ENCODE measurements at regions not wholly inside any gene's neighbourhood (a gene's known extent, or its start where the extent isn't known, plus 50 kb on each side); places are given as distances from the start of the nearest gene placed in this dataset.
"Not testable (repeated sequence)": the region's sequence is repeated elsewhere in the genome, so short reads cannot be mapped to it uniquely, and the experiment has no call there.

DNA sequence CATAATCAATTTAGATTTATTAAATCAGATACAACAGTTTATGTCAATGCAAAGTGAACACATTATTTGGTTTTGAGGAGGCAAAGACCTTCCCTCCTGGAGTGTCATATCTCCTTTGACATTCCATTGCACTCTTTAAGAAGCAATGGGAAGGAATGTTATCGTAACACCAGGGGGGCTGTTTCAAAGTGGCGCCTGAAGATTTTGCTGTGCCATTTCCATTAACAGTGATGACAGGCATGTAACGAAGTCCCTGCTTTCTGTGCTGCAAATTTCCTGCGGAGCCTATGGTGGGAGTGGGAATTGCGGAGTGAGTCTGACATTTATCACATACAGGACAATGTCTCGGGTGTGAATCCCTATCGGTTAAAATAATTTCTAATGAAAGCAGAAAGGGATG is 499.6 kb upstream of the RAB6C start:
- H3K27me3 Mint-ChIP-seq, result no peaks in the 10 kb centered on the region
- no peaks in the 10 kb centered on the region for H3K36me3 Mint-ChIP-seq
- H3K4me3 Mint-ChIP-seq, result no peak overlapping the region
- H3K9me3 Mint-ChIP-seq, result no peaks in the 10 kb centered on the region
- H3K27ac Mint-ChIP-seq, result no peak overlapping the region
- no peaks in the 10 kb centered on the region for H3K4me1 Mint-ChIP-seq

DNA sequence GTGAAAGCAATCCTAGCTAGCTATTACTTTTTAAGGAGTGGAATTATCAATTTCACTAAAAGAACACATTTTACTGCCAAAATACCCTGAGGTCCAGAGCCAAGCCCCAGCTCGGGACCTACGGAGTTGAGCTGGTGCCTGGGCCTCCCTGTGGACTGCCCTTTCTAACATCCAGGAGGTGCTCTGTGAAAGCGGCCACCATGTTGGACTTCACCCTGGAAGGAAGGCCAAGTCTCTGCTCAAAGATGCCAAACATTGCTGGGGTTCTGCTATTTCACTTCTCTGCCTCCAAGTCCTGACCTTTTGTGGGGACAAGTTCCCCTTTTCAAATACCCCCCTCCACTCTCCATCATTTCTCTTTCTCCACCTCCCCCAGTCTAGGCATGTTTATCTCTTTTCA is 498.7 kb upstream of the RAB6C start:
- Mint-ChIP-seq H3K4me3 (no peak overlapping the region), H3K9me3 (no peaks in the 10 kb centered on the region), H3K36me3 (no peaks in the 10 kb centered on the region), H3K4me1 (no peaks in the 10 kb centered on the region), H3K27me3 (no peaks in the 10 kb centered on the region), H3K27ac (no peak overlapping the region)

DNA sequence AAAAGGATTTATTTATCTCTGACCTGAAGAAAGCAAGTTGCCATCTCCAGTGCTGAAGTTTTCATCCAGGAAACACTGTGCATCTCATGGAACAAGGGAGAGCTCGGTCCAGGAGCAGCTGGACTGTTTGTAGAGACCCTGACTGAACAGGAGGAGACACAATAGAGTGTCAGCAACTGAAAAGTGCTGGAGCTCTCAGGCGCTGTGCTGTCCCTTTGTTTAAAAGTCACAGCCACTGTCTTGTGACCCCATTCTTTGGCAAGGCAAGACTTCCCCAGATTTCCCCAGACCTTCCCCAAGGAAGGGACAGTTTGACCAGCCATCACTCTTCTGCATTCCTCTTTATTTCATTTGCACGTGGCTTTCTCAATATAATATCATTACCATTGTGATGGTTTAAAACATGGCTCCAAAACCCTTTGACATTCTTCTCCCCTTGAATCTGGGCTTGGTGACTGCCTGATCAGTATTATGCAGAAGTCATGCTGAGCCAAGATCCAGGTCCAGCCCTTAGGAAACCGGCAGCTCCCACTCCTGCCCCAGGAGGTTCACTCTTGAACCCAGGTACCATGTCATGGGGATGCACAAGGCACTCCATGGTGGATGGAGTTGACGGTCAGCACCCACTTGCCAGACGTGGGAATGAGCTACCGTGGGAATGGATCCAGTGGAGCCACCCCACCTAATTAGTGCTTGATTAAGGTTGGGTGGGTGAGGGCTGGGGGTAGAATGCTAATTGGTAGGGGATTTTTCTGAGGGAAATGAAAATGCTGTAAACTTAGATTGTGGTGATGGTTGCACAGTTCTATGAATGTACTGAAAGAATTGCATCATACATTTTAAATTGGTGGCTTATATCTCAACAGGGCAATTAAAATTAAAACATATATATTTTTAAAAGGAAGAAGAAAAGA is 497.9 kb upstream of the RAB6C start:
- Mint-ChIP-seq H3K27me3 (no peaks in the 10 kb centered on the region), H3K9me3 (no peaks in the 10 kb centered on the region), H3K27ac (no peak overlapping the region), H3K4me1 (no peaks in the 10 kb centered on the region), H3K36me3 (no peaks in the 10 kb centered on the region), H3K4me3 (no peak overlapping the region)

DNA sequence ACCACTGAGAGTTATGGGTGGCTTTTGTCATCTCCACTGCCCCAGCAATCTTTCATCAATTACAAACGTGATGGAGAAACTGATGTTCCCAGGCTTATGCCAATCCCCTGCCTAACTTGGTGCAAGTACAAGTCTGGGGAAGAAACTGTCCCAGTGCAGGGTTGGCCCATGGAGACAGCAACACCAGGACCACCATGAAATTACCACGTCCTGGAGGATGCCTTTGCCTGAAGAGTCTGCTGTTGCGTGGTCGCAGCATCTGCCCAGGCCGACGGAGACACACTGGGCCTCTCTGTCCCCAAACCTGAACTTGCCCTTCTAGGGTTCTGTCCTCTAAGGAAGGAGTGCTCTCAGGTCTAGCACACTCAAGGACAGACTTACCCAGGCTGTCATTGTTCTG is 496.8 kb upstream of the RAB6C start:
- Mint-ChIP-seq H3K9me3 (no peaks in the 10 kb centered on the region), H3K27me3 (no peaks in the 10 kb centered on the region), H3K4me1 (no peaks in the 10 kb centered on the region), H3K27ac (no peak overlapping the region), H3K4me3 (no peak overlapping the region), H3K36me3 (no peaks in the 10 kb centered on the region)

DNA sequence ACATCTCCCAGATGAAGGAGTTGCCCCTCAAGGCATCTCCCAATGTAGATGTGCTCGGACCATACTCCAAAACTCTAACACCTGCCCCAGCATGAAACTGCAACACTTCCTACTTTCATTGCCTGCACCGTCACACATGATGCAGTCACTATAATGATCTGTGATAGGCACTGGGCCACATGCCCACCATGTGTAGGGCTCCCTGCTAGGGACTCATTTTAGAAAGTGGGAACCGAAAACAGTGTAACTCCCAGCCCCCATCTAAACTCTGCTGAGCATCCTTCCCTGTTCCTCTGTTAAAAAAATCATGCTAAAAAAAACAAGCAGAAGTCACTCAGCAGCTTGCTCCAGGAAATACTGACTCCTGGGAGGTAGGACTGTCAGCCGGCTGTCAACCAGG is 496.1 kb upstream of the RAB6C start:
- H3K27ac Mint-ChIP-seq, result no peak overlapping the region
- H3K9me3 Mint-ChIP-seq, result no peaks in the 10 kb centered on the region
- no peak overlapping the region for H3K4me3 Mint-ChIP-seq
- H3K27me3 Mint-ChIP-seq, result no peaks in the 10 kb centered on the region
- no peaks in the 10 kb centered on the region for H3K36me3 Mint-ChIP-seq
- no peaks in the 10 kb centered on the region for H3K4me1 Mint-ChIP-seq

DNA sequence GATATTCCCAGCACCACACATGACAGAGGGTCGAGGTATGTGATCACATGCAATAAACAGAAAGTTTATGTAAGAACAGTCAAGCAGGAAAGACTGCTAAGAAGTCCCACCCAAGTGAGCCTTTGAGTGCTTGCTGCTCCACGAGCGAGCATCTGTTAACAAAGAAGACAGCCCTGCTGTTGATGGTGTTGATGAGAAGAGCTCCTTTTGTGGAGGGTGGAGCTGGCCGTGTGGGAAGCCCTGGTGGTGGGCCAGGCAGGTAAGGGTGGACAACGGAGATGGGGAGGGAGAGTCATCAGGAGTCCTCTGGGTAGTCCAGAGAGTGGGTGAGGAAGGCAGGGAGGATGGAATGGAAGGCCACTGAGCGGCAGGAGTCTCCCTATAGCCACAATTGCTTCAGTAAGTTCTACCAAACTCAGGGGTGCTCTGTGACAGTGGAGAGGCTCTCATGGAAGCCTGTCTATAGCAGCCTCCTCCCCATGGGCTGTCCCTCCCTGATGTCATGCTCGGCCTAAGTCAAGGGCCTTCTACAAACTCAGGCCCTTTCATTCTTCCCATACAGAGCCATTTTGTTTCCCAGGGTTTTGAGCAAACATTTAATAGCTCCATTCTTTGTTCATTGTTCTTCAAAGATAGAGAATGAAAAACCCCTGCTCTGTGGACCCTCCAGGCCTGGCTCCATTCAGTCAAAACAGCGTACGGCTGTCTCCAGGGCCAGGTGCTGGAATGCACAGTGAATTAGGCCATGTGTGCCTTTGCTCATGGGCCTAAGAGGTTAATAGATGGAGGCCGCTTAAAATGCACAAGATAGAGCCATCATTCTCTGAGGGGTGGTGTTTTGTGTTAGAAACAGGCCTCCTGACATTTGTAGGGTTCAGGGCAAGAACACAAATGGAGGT is 494.2 kb upstream of the RAB6C start:
- Mint-ChIP-seq H3K4me3 (no peak overlapping the region), H3K27me3 (no peaks in the 10 kb centered on the region)

DNA sequence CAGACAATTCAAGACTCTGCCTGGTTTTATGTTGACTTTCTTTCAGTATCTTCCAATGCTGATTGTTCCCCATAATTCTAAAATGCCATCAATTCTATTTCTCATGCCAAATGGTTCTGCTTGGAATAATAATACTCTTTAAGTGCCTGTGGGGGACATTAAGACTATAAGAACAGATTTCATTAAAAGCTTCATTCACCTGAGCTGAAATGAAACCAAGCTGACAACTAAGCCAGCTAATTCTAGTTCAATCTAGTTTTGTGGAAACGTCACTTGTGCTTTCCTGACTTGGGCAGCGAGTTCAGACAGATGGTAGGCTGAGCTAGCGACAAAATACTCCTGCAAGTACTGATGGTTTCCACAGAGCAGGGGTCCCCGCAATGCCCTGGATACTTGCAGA is 491.1 kb upstream of the RAB6C start:
- no peak overlapping the region for H3K27ac Mint-ChIP-seq

More for the DNA sequence above, 494.2 kb upstream of the RAB6C start:
- Mint-ChIP-seq H3K27ac (no peak overlapping the region), H3K9me3 (no peaks in the 10 kb centered on the region), H3K36me3 (no peaks in the 10 kb centered on the region), H3K4me1 (no peaks in the 10 kb centered on the region)

DNA sequence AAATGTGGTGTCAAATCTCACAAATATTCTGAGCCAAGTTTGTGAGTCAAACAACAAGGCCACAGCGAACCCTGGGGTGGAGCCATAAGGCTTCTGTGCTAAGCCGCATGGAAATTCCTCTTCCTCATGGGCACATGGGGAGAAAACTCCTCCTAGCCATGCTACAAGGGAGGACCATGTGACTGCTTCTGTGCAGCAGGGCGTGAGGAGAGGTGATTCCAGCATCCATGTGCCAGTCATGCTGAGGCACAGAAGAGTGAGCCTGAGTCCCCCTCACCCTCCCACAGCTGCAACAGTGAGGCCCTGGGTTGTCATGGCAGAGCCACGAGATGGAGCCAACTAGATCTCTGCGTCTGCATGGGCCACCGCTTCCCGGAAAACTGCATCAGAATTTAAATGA is 488.8 kb upstream of the RAB6C start:
- H3K36me3 Mint-ChIP-seq, result no peaks in the 10 kb centered on the region
- no peaks in the 10 kb centered on the region for H3K27me3 Mint-ChIP-seq
- no peak overlapping the region for H3K27ac Mint-ChIP-seq
- H3K4me1 Mint-ChIP-seq, result no peaks in the 10 kb centered on the region
- no peaks in the 10 kb centered on the region for H3K9me3 Mint-ChIP-seq
- H3K4me3 Mint-ChIP-seq, result no peak overlapping the region

More for the DNA sequence above, 491.1 kb upstream of the RAB6C start:
- H3K27me3 Mint-ChIP-seq, result no peaks in the 10 kb centered on the region
- H3K4me3 Mint-ChIP-seq, result no peak overlapping the region
- H3K4me1 Mint-ChIP-seq, result no peaks in the 10 kb centered on the region
- no peaks in the 10 kb centered on the region for H3K36me3 Mint-ChIP-seq
- no peaks in the 10 kb centered on the region for H3K9me3 Mint-ChIP-seq

DNA sequence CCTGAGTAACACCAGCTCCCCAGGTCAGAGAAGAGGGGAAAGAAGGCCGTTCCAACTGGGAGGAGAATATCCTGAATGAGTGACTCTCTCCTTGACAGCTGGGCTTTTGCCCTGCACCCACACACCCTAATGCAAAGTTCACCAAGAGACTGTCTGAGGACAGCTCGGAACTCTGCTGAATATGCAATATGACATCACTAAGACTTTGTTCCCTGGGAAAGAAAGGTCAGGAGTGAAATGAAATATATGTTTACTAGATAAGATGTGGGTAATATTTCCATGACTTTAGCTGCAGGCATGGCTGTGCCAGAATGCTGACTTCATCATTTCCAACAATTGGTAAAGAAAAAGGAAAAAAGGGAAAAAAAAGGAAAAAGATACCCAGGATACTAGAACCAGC is 488.2 kb upstream of the RAB6C start:
- Mint-ChIP-seq H3K4me1 (no peaks in the 10 kb centered on the region), H3K9me3 (no peaks in the 10 kb centered on the region), H3K36me3 (no peaks in the 10 kb centered on the region), H3K27me3 (no peaks in the 10 kb centered on the region), H3K4me3 (no peak overlapping the region), H3K27ac (no peak overlapping the region)

DNA sequence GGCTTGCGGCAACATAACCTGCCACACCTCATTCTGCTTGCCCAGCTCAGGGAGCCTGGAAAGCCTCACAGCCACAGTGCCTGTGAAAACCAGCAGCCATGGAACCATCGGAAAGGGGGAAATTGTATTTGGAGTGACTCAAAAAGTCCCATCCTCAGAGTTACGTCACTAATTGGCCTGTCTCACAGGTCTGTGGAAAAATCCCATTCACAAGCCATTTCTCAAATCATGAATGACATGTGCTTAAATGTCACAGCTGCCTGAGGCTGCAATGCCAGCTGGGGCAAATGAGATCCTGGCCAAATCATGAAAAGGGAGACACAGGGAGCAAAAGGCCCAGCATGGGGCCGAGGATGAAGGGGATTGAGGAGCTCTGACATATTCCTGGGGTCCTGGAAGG is 486.9 kb upstream of the RAB6C start:
- Mint-ChIP-seq H3K27me3 (no peaks in the 10 kb centered on the region), H3K4me1 (no peaks in the 10 kb centered on the region), H3K36me3 (no peaks in the 10 kb centered on the region), H3K4me3 (no peak overlapping the region), H3K9me3 (no peaks in the 10 kb centered on the region), H3K27ac (no peak overlapping the region)

DNA sequence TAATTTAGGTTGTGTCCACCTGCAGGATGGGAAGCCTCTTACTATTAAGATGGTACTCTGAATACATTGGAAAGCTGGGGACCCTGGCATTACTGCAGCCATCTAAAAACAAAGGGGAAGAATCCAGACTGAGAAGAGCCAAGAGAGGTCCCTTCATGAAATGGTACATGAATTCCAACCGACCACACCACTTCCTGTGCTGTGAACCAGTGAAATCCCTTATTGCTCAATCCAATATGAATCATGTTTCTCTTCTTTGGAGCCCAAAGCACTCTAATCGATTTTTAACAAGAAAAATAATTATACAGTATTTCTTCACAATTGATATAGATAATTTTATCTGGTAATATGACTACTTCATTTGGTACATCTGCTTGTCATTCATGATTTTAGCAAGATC is 479.7 kb upstream of the RAB6C start:
- Mint-ChIP-seq H3K4me3 (no peak overlapping the region), H3K4me1 (no peaks in the 10 kb centered on the region), H3K36me3 (no peaks in the 10 kb centered on the region), H3K9me3 (no peaks in the 10 kb centered on the region), H3K27me3 (no peaks in the 10 kb centered on the region), H3K27ac (no peak overlapping the region)

DNA sequence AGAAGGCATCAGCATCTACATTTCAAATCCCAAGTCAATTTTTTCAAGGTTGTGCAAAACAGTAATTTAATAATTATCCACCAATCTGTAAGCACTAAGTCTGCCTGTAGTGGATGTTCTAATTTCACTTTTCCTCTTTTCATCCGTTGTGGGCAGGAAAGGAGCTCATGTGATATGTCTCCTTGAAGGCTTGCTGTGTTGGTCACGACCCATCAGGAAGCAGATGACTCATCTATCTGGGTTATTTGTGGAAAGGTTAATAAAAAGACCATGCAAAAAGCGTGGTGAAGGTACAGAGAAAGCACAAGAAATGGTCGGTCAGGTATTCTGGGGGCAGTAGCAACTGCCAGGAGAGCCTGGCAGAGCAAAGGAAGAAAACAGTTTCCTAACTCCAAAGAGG is 476.7 kb upstream of the RAB6C start:
- Mint-ChIP-seq H3K4me3 (no peak overlapping the region), H3K27ac (no peak overlapping the region), H3K4me1 (no peaks in the 10 kb centered on the region), H3K36me3 (no peaks in the 10 kb centered on the region), H3K9me3 (no peaks in the 10 kb centered on the region), H3K27me3 (no peaks in the 10 kb centered on the region)

DNA sequence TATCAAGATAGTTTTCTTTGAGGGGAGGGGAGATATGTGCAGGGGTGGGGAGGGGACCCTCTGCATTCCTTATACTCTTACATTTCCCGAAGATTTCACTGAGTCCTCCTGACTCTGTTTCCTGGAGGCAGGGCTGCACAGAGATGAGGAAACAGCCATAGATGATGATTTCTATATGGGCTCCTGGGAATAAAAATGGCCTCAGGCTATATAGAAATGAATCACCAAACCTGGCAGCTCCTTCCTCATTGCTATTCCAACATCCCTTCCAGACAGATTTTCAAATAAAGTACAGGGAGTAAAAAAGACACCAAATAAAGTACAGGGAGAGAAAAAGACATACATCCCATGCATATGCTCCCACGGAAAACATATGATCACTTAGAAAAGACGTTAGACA is 474.8 kb upstream of the RAB6C start:
- Mint-ChIP-seq H3K27ac (no peak overlapping the region), H3K36me3 (no peaks in the 10 kb centered on the region), H3K4me1 (no peaks in the 10 kb centered on the region), H3K4me3 (no peak overlapping the region), H3K9me3 (no peaks in the 10 kb centered on the region), H3K27me3 (no peaks in the 10 kb centered on the region)

DNA sequence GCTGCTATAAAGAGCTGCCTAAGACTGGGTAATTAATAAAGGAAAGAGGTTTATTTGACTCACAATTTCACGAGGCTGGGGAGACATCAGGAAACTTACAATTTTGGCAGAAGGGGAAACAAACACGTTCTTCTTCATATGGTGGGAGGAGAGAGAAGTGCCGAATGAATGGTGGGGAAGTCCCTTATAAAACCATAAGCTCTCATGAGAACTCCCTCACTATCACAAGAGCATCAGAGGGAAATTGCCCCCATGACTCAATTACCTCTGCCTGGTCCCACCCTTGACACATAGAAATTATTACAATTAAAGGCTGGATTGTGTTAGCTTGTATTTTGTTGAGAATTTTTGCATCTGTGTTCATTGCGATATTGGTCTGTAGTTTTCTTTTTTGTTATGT is 460.5 kb upstream of the RAB6C start:
- H3K4me1 Mint-ChIP-seq, result no peaks in the 10 kb centered on the region
- H3K4me3 Mint-ChIP-seq, result no peak overlapping the region
- H3K36me3 Mint-ChIP-seq, result no peaks in the 10 kb centered on the region
- no peaks in the 10 kb centered on the region for H3K27me3 Mint-ChIP-seq
- no peak overlapping the region for H3K27ac Mint-ChIP-seq
- H3K9me3 Mint-ChIP-seq, result peaks cover 13% of the 10 kb centered on the region

DNA sequence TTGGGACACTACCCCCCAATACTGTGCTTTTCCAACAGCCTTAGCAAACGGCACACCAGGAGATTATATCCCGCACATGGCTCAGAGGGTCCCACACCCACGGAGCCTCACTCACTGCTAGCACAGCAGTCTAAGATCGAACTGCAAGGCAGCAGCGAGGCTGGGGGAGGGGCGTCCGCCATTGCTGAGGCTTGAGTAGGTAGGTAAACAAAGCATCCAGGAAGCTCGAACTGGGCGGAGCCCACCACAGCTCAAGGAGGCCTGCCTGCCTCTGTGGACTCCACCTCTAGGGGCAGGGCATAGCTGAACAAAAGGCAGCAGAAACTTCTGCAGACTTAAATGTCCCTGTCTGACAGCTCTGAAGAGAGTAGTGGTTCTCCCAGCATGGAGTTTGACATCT is 447.3 kb upstream of the RAB6C start:
- H3K4me1 Mint-ChIP-seq, H3K4me3 Mint-ChIP-seq: not testable (repeated sequence)

DNA sequence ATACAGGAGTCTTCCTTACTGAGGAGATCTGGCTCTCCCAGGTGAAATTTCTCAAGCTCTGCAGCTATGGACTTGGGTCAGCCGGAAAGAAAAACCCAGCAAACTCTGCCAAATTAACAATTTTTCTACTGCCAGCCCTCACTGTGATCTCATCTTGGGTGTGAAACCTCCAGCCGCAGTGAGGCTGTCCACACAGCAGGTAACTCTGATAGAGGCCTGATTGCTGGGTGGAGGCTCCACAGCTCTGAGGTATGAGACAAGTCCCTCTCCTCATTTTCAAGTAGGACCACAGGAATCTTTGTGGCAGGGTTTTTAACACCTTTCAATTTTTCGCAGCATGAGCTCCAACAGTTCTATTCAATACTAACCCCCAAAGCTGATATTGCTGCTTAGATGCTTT is 430.6 kb upstream of the RAB6C start:
- Mint-ChIP-seq H3K36me3 (no peaks in the 10 kb centered on the region), H3K4me1 (no peaks in the 10 kb centered on the region), H3K4me3 (no peak overlapping the region), H3K27ac (no peak overlapping the region), H3K27me3 (peaks cover 2% of the 10 kb centered on the region), H3K9me3 (peaks cover 6% of the 10 kb centered on the region)

More for the DNA sequence above, 447.3 kb upstream of the RAB6C start:
- not testable (repeated sequence) for H3K27ac Mint-ChIP-seq, H3K36me3 Mint-ChIP-seq, H3K27me3 Mint-ChIP-seq, H3K9me3 Mint-ChIP-seq

Measured in activated naive CD4-positive, alpha-beta T cell treated with anti-CD3 and anti-CD28 coated beads, Interleukin-2, amount 50 U/mL, for 24 hours (primary cell).